Endothelial cell of hepatic sinusoid (primary cell): ENCODE measurements at regions not wholly inside any gene's neighbourhood (a gene's known extent, or its start where the extent isn't known, plus 50 kb on each side); places are given as distances from the start of the nearest gene placed in this dataset.
"Not testable (repeated sequence)": the region's sequence is repeated elsewhere in the genome, so short reads cannot be mapped to it uniquely, and the experiment has no call there.

Source experiments
- in situ Hi-C: cut with HindIII; loops from 2 replicates; pipeline ENCODE4 v1.10.0; 2017; ENCODE audit warnings: low sequenced_read_pairs

DNA sequence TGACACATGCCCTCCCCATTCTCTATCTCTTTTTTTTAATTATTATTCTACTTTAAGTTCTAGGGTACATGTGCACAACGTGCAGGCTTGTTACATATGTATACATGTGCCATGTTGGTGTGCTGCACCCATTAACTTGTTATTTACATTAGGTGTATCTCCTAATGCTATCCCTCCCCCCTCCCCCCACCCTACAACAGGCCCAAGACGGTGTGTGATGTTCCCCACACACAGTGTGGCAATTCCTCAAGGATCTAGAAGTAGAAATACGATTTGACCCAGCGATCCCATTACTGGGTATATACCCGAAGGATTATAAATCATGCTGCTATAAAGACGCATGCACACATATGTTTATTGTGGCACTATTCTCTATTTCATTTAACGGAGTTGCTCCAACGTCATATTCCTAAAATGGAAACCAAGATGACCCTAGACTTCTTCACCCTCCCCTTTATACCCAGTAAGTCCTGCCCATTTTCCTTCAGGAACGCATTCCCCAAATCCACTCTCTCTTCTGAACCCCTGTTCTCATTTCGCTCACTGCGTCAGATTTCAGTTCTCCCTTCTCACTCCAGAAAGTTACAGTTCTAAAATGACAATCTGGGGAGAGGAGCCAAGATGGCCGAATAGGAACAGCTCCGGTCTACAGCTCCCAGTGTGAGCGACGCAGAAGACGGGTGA lies 175.6 kb downstream of the MEX3B start:
- in situ Hi-C loops = not testable (repeated sequence)

DNA sequence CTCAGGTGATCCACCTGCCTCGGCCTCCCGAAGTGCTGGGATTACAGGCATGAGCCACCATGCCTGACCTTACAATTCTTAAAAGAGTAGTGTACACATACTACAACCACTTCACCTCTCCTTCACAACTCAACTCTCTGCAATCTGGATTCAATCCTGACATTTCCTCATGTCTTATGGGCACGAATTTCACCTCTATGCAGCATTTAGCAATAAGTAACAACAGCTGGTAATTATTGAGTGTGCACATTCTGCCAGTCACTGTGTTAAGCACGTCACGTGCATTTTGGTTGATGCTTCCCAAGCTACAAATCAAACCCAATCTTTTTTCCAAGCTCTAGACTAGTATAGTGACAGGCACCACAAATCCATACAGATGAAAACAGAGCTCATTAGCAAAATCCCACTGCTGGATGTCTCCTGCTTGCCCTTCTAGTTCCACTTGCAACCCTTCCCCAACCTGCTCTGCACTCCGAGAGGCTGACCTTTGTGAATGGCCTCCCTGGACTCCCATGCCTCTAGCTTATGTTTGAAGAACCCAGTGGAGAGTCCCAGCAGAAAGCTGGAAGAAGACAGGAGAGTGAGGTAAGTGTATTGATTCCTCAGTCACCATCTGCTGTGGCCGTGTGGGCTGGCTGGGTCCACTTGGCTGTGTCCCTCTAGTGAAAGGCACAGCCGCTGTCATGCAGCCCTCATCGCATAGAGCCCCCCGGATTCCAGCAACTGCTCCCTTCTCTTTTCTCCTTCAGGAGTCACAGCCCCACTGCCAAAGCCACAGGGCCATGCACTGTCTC lies 176.5 kb downstream of the MEX3B start:
- in situ Hi-C loops = no loop called here

DNA sequence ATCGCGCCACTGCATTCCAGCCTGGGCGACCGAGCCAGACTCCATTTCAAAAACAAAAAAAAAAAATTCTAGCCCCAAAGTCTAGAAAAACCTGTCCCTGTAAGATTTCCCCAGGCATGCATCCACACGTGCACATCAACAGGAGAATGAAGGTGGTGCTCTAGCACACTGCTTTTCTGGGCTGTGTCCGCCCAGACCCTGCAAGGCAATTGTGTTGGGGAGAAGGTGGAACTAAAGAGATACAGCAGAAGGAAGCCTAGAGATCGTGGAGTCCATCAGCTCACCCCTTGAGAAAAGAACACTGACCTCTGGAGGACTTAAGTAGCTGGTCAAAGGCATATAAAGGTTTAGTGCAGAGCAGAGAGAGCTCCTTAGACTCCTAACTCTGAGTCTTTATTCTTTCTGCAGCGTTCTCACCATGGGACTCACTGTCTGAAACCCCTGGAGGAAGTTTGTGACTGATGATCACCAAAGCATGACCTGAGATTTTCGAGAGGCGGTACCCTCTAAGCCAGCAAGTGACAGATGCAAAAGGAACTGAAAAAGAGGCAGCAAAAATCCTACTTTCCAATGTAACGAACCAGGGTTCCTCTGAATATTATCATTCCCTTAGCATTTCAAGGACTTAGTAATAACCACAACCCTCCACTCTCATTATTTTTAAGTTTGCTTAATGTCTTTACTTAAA lies 179.8 kb downstream of the MEX3B start:
- in situ Hi-C loops = no loop called here

GRCh38 chr15:81863162-81863561 lies 182.7 kb downstream of the MEX3B start:
- in situ Hi-C loops = no loop called here

DNA sequence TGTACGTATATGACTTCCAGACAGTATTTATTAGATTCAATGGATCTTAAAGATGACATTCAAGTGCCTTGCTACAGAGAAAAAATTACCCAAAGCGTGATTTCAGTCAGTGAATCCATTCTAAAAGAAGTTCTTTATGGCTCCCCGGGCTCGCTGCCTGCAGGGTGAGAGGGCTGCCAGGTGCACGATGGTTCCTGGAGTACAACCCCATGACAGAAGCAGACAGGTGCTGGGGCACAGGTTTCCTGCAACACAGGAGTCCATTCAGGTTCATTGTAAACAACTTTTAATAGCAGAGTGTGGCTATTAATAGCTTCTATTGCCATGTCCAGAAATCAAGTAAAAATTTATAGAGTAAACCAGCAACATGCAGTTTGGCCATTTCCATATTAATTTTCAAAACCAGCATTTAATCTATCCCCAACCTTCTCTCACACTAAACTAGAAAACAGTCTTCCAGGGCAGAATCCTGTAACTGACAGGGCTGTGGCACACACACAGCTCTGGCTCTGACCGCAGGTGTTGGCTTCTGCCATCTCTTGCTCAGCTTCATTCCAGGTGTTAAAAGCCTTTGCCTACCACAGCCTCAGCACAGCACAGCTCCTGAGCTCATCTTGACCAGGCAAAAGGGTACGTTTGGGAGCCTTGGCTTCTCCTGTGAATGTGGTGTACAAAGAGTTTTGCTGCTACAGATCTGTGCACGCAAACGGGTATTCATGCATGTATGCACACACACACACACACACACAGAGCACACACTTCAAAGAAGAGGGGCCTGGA lies 185.9 kb downstream of the MEX3B start:
- in situ Hi-C loops = no loop called here

DNA sequence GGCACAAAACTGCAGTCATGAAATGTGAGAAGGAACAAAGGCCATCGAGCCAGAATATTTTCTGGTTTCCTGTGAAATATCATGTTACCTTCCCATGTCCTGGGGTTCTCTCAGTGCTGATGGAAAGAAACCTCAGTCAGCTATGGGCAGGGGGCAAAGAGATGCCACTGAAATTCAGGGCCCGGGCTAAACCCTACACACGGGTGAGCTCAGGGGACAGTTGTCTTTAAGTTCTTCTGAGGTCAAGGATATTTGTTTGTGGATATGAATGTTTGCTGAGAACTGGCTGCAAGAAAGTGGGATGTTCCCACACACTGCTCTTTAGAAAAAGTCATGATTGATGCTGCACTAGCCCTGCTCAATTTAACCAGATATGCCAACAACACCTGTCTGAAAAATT lies 187.2 kb downstream of the MEX3B start:
- in situ Hi-C loops = no loop called here

GRCh38 chr15:81858136-81858535 lies 187.7 kb downstream of the MEX3B start:
- in situ Hi-C loops = no loop called here

DNA sequence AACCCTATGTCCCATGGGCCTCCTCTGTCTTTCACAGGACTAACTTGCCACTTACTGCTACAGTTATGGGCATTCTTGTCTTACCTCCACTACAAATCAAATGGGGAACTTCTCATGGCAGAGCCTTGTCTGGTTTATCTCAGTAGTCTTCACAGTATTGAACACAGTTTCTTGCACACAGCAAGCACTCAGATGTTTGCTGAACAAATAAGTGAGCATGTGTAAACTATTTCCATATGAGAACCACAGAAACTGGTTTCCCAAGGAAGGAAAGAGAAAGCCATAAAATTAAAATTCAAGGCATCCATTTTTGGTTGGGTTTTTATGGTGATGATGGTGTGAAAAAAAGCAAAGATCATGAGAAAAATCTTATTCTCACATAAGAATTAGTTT lies 189.2 kb downstream of the MEX3B start:
- in situ Hi-C loops = no loop called here

- in situ Hi-C loops = no loop called here
Observed at GRCh38 chr15:81856001-81856633, 189.7 kb downstream of the MEX3B start.

DNA sequence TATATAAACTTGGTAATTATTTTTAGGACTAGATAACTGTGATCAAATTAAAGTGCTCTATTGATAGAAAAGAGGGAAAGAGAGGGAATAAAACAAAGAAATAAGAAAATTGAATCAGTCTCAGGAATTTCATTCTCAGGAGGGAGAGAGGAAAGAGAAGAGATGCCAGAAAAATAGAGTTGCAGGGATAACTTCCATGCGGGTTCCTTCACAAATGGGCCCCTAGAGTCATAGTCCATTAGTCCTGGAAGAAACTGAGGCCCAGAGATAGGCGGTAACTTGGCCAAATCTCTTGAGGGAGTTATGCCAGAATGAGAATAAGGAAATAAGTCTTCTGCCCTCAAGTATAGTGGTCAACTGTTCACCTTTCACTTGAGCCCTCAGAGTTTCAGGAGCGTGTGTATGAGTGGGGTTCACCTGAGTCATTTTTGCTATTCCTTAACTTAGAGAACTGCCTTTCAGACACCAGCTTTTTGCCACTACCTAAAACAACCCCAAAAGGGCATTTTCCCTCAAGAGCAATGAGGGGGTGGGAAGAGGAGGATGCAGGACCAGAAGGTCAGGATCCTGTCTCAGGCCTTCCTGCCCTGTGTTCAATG lies 192.6 kb downstream of the MEX3B start:
- in situ Hi-C loops = no loop called here

- in situ Hi-C loops = no loop called here
Observed at GRCh38 chr15:81852411-81853149, 193.2 kb downstream of the MEX3B start.

DNA sequence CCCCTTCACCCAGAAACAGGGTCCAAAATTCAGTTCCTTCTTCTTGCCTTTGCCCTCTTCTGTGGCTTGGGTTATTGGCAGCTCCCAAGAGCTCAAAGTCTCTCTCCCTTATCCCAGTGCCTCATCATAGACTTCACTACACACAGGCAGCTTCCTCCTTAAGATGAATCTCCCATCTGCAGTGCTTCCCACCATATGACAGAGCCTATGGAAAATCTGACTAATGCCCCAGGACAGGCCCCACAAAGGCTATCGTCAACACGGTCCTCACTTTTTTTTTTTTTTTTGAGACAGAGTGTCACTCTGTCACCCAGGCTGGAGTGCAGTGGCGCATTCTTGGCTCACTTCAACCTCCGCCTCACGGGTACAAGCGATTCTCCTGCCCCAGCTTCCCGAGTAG lies 194.1 kb downstream of the MEX3B start:
- in situ Hi-C loops = no loop called here

GRCh38 chr15:81851325-81851724 lies 194.5 kb downstream of the MEX3B start:
- in situ Hi-C loops = no loop called here

- in situ Hi-C loops = no loop called here
Observed at GRCh38 chr15:81849289-81849688, 196.5 kb downstream of the MEX3B start.

DNA sequence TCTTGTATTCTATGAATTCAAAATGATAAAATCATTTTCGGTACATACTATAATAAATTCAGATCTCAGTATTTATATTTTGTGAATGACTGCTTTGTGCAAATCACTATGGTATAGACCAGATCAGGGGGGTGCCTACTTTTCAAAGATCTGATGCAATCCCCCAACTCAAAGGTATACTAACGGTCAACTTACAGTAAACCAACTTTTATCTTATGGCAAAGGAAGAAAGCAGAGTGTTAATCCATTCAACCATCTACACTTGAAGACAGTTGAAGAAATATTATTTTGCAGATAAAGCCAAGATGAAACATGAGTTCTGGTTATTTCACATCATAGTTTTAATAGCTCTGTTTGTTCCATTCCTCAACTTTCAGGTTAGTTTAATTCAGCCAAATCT lies 197.1 kb downstream of the MEX3B start:
- in situ Hi-C loops = no loop called here

DNA sequence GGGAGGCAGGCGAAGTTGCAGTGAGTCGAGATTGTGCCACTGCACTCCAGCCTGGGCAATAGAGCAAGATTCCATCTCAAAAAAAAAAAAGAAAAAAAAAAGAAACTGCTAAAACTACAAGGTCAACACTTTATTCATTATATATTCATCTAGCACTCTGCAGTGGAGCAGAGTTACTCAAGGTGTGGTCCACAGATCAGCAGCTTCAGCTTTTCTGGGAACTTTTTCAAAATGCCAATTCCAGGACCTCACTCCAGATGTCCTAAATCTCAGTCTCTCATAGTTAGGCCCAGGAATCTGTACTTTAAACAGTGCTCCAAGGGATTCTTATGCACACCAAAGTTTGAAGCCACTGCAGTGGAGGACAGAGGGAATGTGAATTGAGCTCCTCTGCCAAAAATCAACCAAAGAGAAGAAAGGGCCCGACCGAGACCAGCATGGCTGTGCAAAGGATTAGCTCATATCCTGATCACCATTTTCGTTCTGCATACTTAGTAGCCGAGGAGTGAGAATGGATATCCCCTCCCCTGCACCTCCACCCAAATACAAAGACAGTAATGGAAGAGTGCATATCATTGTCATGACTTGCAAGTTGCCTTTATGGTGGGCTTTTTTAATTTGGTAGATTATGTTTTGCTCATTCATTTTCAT lies 201.9 kb downstream of the MEX3B start:
- in situ Hi-C loops = no loop called here

- in situ Hi-C loops = no loop called here
Observed at GRCh38 chr15:81843226-81843625, 202.6 kb downstream of the MEX3B start.

- in situ Hi-C loops = no loop called here
Observed at GRCh38 chr15:81839387-81839786, 206.4 kb downstream of the MEX3B start.

GRCh38 chr15:81835731-81836130 lies 210.1 kb downstream of the MEX3B start:
- in situ Hi-C loops = no loop called here
